Vagina (tissue), 2 donors: ENCODE measurements at regions not wholly inside any gene's neighbourhood (a gene's known extent, or its start where the extent isn't known, plus 50 kb on each side); places are given as distances from the start of the nearest gene placed in this dataset.

Experiments used
- CTCF ChIP-seq, 3 experiments: fragments of 450-650 bp in 2 of 3; fragments of 200-600 bp in 1 of 3; sonication (generic) in 1 of 3; IDR thresholded peaks; one replicate each; pipeline ENCODE4 v1.5.1; 2017 to 2019; ENCODE audit warnings: antibody characterized with exemption in 3 of 3, mild to moderate bottlenecking in 2 of 3, moderate library complexity in 2 of 3
- POLR2A ChIP-seq, 2 donors: fragments of 450-650 bp; IDR thresholded peaks; one replicate each; pipeline ENCODE4 v1.6.1; 2017; ENCODE audit warnings: antibody characterized with exemption in 2 of 2, mild to moderate bottlenecking in 2 of 2, moderate library complexity in 2 of 2
- POLR2AphosphoS5 ChIP-seq, 2 donors: sonication (generic); formaldehyde crosslinking; IDR thresholded peaks; one replicate each; pipeline ENCODE4 v1.9.0; 2017; ENCODE audit warnings: antibody characterized with exemption in 2 of 2, mild to moderate bottlenecking in 2 of 2, low read depth in 1 of 2; ENCODE audit not compliant: insufficient read depth in 1 of 2

GRCh38 chr13:97058926-97059325, 64.7 kb upstream of the OXGR1 start:
- TF ChIP-seq CTCF (IDR thresholded peaks at IDR 0.05) (no peak), POLR2A (IDR thresholded peaks at IDR 0.05) (no peak), POLR2AphosphoS5 (IDR thresholded peaks at IDR 0.05; ENCODE audit: insufficient read depth in 1 of 2, low read depth in 1 of 2) (no peak)
